Sigmoid colon (tissue), 6 donors: ENCODE measurements at regions not wholly inside any gene's neighbourhood (a gene's known extent, or its start where the extent isn't known, plus 50 kb on each side); places are given as distances from the start of the nearest gene placed in this dataset.

Source experiments
- DNase-seq: peaks from one replicate; pipeline ENCODE4 v3.0.0-alpha.2; 2019
- H3K27ac ChIP-seq, 4 donors: fragments of 200-600 bp; sonication (generic); one replicate each; pipeline ENCODE4 v1.5.1; 2016 to 2019; ENCODE audit warnings: mild to moderate bottlenecking in 1 of 4
- H3K27me3 ChIP-seq, 3 donors: fragments of 200-600 bp; sonication (generic); one replicate each; pipeline ENCODE4 v1.5.1; 2019; ENCODE audit warnings: mild to moderate bottlenecking in 1 of 3
- H3K36me3 ChIP-seq, 4 donors: fragments of 200-600 bp; sonication (generic); one replicate each; pipeline ENCODE4 v1.5.1; 2016 to 2019
- H3K4me1 ChIP-seq, 4 donors: fragments of 200-600 bp; sonication (generic); one replicate each; pipeline ENCODE4 v1.5.1; 2017 to 2019
- H3K4me3 ChIP-seq, 4 donors: fragments of 200-600 bp; sonication (generic); one replicate each; pipeline ENCODE4 v1.5.1; 2017 to 2019; ENCODE audit warnings: mild to moderate bottlenecking in 2 of 4, moderate library complexity in 1 of 4
- H3K9me3 ChIP-seq, 4 donors: fragments of 200-600 bp in 3 of 4; sonication (generic) in 3 of 4; one replicate each; pipeline versions ENCODE4 v1.5.1 to v1.6.1; 2013 to 2019
- EP300 ChIP-seq, 4 donors: sonication (generic); formaldehyde crosslinking; IDR thresholded peaks; one replicate each; pipeline ENCODE4 v1.6.1; 2017; ENCODE audit warnings: antibody characterized with exemption in 4 of 4
- POLR2A ChIP-seq, 2 donors: fragments of 450-650 bp; IDR thresholded peaks; one replicate each; pipeline ENCODE4 v1.6.1; 2016; ENCODE audit warnings: antibody characterized with exemption in 2 of 2, mild to moderate bottlenecking in 2 of 2, moderate library complexity in 2 of 2
- POLR2AphosphoS5 ChIP-seq, 4 donors: sonication (generic); formaldehyde crosslinking; IDR thresholded peaks; one replicate each; pipeline ENCODE4 v1.6.1; 2017; ENCODE audit warnings: antibody characterized with exemption in 4 of 4
- WGBS, 2 donors: extraction: QIAGEN DNeasy Blood & Tissue Kit; methylation state at CpG; one replicate each; pipeline ENCODE4 v1.1.7; 2013; 5-methylcytosine and 5-hydroxymethylcytosine counted together
- intact Hi-C: fragments of 100-400 bp; cut with DNase I; formaldehyde crosslinking; loops from one replicate; pipeline ENCODE4 v1.15.1; 2023
- TF ChIP-seq, protein P1 (sequence below), 4 experiments: fragments of 450-650 bp in 3 of 4; fragments of 200-600 bp in 1 of 4; IDR thresholded peaks; one replicate each; pipeline ENCODE4 v1.5.1; 2016 to 2019; ENCODE audit warnings: antibody characterized with exemption in 4 of 4, mild to moderate bottlenecking in 3 of 4, moderate library complexity in 2 of 4
- donor health status: healthy with polysubstance abuse.
- donor health status: healthy.

DNA sequence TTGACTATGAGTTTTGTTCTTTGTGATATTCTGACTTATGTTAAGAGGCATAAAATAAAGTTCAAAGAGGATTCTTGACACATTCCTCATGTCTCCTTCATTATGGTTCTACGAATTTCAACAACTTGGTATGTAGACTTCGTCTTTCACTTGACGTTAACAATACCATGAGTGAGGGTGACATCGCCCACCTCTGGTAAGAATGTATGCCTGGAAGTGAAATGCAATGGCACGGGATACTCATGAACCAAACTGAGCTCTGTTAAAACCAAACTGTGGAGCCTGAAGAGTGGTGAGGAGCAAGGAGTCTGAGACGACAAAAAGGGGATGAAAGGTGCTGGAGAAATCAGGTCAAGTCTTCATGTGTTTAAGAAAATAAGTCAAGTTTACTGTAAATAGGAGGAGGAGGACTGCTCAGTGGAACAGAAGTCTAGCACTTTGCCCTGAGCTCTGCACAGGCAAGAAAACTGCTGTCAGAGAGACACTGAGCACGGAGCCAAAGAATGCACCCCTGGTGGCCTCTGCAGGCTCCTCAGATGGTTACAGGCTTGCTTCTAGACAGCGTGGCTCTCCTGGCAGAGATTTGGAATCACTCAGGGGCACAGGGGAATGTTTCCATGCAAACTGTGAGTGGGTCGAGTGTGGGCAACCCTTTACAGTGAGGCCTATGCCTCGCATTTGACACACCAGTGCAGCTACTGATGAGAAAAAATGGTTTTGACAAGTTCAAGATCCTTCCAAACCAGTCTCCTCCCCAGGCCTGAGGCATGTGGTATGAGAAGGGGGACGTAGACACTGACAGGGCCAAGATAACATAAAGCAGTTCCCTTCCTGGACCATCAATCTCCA lies 470.1 kb downstream of the IRX1 start:
- TF ChIP-seq, protein P1, sequence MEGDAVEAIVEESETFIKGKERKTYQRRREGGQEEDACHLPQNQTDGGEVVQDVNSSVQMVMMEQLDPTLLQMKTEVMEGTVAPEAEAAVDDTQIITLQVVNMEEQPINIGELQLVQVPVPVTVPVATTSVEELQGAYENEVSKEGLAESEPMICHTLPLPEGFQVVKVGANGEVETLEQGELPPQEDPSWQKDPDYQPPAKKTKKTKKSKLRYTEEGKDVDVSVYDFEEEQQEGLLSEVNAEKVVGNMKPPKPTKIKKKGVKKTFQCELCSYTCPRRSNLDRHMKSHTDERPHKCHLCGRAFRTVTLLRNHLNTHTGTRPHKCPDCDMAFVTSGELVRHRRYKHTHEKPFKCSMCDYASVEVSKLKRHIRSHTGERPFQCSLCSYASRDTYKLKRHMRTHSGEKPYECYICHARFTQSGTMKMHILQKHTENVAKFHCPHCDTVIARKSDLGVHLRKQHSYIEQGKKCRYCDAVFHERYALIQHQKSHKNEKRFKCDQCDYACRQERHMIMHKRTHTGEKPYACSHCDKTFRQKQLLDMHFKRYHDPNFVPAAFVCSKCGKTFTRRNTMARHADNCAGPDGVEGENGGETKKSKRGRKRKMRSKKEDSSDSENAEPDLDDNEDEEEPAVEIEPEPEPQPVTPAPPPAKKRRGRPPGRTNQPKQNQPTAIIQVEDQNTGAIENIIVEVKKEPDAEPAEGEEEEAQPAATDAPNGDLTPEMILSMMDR (IDR thresholded peaks at IDR 0.05), result no peak
- TF ChIP-seq POLR2A (IDR thresholded peaks at IDR 0.05), result no peak
- no peak for TF ChIP-seq POLR2AphosphoS5 (IDR thresholded peaks at IDR 0.05)
- TF ChIP-seq EP300 (IDR thresholded peaks at IDR 0.05), result no peak
- intact Hi-C loops, result no loop called here

DNA sequence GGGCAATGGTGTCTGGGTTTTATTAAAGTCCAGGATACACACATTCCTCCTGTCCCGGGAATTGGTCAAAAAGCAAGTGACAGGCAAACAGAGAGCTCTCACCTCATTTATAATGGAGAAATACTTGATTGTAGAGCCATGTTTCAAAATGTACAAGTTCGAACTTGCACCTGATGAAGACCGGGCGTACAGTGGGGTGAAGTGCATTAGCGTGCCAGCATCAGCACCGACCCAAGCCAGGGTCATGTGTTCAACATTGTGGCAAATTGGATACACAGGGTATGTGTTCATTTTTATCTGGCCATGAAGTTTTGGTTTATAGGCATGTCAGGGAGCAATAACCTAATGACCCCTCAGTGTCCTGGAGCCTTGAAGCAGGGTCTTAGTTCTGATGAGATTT lies 472.5 kb downstream of the IRX1 start:
- no peak for DNase-seq
- Histone ChIP-seq H3K27me3 (no peaks in the 10 kb centered on the region), H3K4me3 (no peak overlapping the region), H3K27ac (no peak overlapping the region), H3K9me3 (no peaks in the 10 kb centered on the region), H3K36me3 (no peaks in the 10 kb centered on the region), H3K4me1 (peaks cover 0 to 9% (median 0%) of the 10 kb centered on the region in 4 donors)
- WGBS, 2 donors, result 88 to 89% methylated on average over 6 of the region's 6 CpGs
- TF ChIP-seq EP300 (IDR thresholded peaks at IDR 0.05) (no peak), POLR2AphosphoS5 (IDR thresholded peaks at IDR 0.05) (no peak), POLR2A (IDR thresholded peaks at IDR 0.05) (no peak)
- TF ChIP-seq, protein P1 (IDR thresholded peaks at IDR 0.05), result no peak
- intact Hi-C loops, result no loop called here

More for the DNA sequence above, 470.1 kb downstream of the IRX1 start:
- DNase-seq, result no peak
- no peaks in the 10 kb centered on the region for H3K36me3 ChIP-seq
- no peak overlapping the region for H3K4me3 ChIP-seq
- peaks cover 0 to 9% (median 0%) of the 10 kb centered on the region in 4 donors for H3K4me1 ChIP-seq
- H3K27ac ChIP-seq, result no peak overlapping the region
- no peaks in the 10 kb centered on the region for H3K27me3 ChIP-seq
- H3K9me3 ChIP-seq, result no peaks in the 10 kb centered on the region
- 62 to 64% methylated on average over 11 of the region's 11 CpGs for WGBS, 2 donors

DNA sequence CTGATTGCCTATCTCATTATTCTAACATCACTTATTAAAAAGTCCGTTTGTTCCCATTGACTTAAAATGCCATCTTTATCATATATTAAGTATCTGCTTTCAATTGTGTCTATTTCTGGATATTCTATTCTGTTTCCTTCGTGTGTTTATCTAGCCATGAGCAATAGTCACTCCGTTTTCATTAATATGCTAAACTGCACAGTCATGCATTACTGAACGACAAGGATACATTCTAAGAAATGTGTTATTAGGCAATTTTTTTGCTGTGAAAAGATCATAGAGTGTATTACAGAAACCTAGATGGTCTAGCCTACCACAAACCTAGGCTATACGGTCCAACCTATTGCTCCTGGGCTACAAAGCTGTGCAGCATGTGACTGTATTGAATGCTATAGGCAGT lies 482.9 kb downstream of the IRX1 start:
- Histone ChIP-seq H3K4me3 (no peak overlapping the region), H3K9me3 (no peaks in the 10 kb centered on the region), H3K36me3 (no peaks in the 10 kb centered on the region), H3K27me3 (no peaks in the 10 kb centered on the region), H3K4me1 (no peaks in the 10 kb centered on the region), H3K27ac (no peak overlapping the region)
- DNase-seq, result no peak
- TF ChIP-seq POLR2A (IDR thresholded peaks at IDR 0.05), result no peak
- TF ChIP-seq EP300 (IDR thresholded peaks at IDR 0.05), result no peak
- TF ChIP-seq, protein P1 (IDR thresholded peaks at IDR 0.05), result no peak
- TF ChIP-seq POLR2AphosphoS5 (IDR thresholded peaks at IDR 0.05), result no peak
- 84 to 85% methylated on average over 5 of the region's 5 CpGs for WGBS, 2 donors
- intact Hi-C loops, result no loop called here

DNA sequence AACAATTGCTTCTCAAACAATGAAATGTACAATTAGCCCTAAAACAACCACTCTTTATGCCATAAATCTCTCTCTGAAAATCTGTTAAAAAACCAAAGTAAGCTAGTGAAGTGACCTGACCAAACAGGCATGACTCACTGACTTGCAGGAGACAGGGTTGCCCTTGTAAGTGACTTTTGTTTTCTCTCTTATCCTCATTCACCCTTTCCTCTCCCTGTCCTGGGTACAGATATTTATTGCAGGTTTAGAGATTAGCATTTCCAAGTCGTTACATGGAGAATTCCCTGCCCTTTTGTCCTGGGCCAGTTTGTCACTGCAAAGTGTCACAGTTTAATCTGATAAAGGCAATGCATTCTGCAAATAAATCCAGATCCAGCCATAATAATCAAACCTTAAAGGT lies 484.2 kb downstream of the IRX1 start:
- WGBS, 2 donors, result 11 to 12% methylated on average over 1 of the region's 1 CpG
- Histone ChIP-seq H3K36me3 (no peaks in the 10 kb centered on the region), H3K27me3 (no peaks in the 10 kb centered on the region), H3K27ac (no peak overlapping the region), H3K4me1 (no peaks in the 10 kb centered on the region), H3K9me3 (no peaks in the 10 kb centered on the region), H3K4me3 (no peak overlapping the region)
- intact Hi-C loops, result no loop called here
- no peak for DNase-seq
- TF ChIP-seq EP300 (IDR thresholded peaks at IDR 0.05) (no peak), POLR2AphosphoS5 (IDR thresholded peaks at IDR 0.05) (no peak)
- TF ChIP-seq, protein P1 (IDR thresholded peaks at IDR 0.05), result no peak
